H9 (cell line): ENCODE measurements at regions not wholly inside any gene's neighbourhood (a gene's known extent, or its start where the extent isn't known, plus 50 kb on each side); places are given as distances from the start of the nearest gene placed in this dataset.

Experiments
- DNase-seq: peaks from one replicate; pipeline ENCODE4 v3.0.0-alpha.2; 2017
- H2AFZ ChIP-seq: one replicate; pipeline ENCODE4 v1.6.1; 2013; ENCODE audit warnings: mild to moderate bottlenecking, low read length, control low read depth, moderate library complexity
- H2AK5ac ChIP-seq: 2 replicates; pipeline ENCODE4 v1.6.1; 2013; ENCODE audit warnings: low read length, control low read depth, mixed read lengths; ENCODE audit not compliant: insufficient read length
- H2BK120ac ChIP-seq: one replicate; pipeline ENCODE4 v1.6.1; 2013; ENCODE audit warnings: low read depth, mild to moderate bottlenecking, low read length, control low read depth, inconsistent platforms; ENCODE audit not compliant: poor library complexity, severe bottlenecking
- H2BK12ac ChIP-seq: 2 replicates; pipeline ENCODE4 v1.6.1; 2013; ENCODE audit warnings: low read length, control low read depth, mixed read lengths, low read depth; ENCODE audit not compliant: insufficient read length
- H2BK15ac ChIP-seq: 2 replicates; pipeline ENCODE4 v1.6.1; 2013; ENCODE audit warnings: low read depth, low read length, control low read depth
- H2BK20ac ChIP-seq: one replicate; pipeline ENCODE4 v1.6.1; 2013; ENCODE audit warnings: low read depth, mild to moderate bottlenecking, low read length, control low read depth, inconsistent platforms; ENCODE audit not compliant: poor library complexity, severe bottlenecking
- H2BK5ac ChIP-seq: 2 replicates; pipeline ENCODE4 v1.6.1; 2013; ENCODE audit warnings: low read length, control low read depth, mixed read lengths; ENCODE audit not compliant: insufficient read length
- H3K14ac ChIP-seq: 2 replicates; pipeline ENCODE4 v1.6.1; 2013; ENCODE audit warnings: low read length, control low read depth; ENCODE audit not compliant: insufficient read depth
- H3K18ac ChIP-seq: 2 replicates; pipeline ENCODE4 v1.6.1; 2013; ENCODE audit warnings: low read depth, mild to moderate bottlenecking, mixed read lengths, low read length, control low read depth; ENCODE audit not compliant: insufficient read length
- H3K23ac ChIP-seq: 2 replicates; pipeline ENCODE4 v1.6.1; 2013; ENCODE audit warnings: low read length, control low read depth, mixed read lengths, low read depth; ENCODE audit not compliant: insufficient read length
- H3K23me2 ChIP-seq: 2 replicates; pipeline ENCODE4 v1.6.1; 2013; ENCODE audit warnings: low read depth, mild to moderate bottlenecking, mixed read lengths, low read length, control low read depth; ENCODE audit not compliant: insufficient read length, poor library complexity, severe bottlenecking
- H3K27ac ChIP-seq: 2 replicates; pipeline ENCODE4 v1.5.1; 2013; ENCODE audit warnings: low read length, control low read depth, mixed read lengths, low read depth; ENCODE audit not compliant: insufficient read length
- H3K27me3 ChIP-seq: 2 replicates; pipeline ENCODE4 v1.6.1; 2013; ENCODE audit warnings: low read length, control low read depth, inconsistent platforms; ENCODE audit not compliant: insufficient read depth
- H3K4ac ChIP-seq: 2 replicates; pipeline ENCODE4 v1.6.1; 2013; ENCODE audit warnings: low read depth, mild to moderate bottlenecking, control low read depth, inconsistent platforms, low read length, moderate library complexity
- H3K4me1 ChIP-seq: 2 replicates; pipeline ENCODE4 v1.6.1; 2013; ENCODE audit warnings: low read length, control low read depth, inconsistent platforms; ENCODE audit not compliant: insufficient read depth
- H3K4me2 ChIP-seq: 2 replicates; pipeline ENCODE4 v1.6.1; 2013; ENCODE audit warnings: low read length, control low read depth, mixed read lengths; ENCODE audit not compliant: insufficient read length, insufficient read depth
- H3K56ac ChIP-seq: 2 replicates; pipeline ENCODE4 v1.6.1; 2013; ENCODE audit warnings: low read depth, mild to moderate bottlenecking, mixed read lengths, low read length, control low read depth; ENCODE audit not compliant: insufficient read length
- H3K79me1 ChIP-seq: 2 replicates; pipeline ENCODE4 v1.6.1; 2013; ENCODE audit warnings: low read depth, mild to moderate bottlenecking, moderate library complexity, low read length, control low read depth, inconsistent platforms; ENCODE audit not compliant: insufficient read depth, poor library complexity, severe bottlenecking
- H3K79me2 ChIP-seq: 2 replicates; pipeline ENCODE4 v1.6.1; 2013; ENCODE audit warnings: low read length, control low read depth, inconsistent platforms; ENCODE audit not compliant: insufficient read depth
- H3K9ac ChIP-seq: 2 replicates; pipeline ENCODE4 v1.6.1; 2013; ENCODE audit warnings: low read length, control low read depth, mixed read lengths; ENCODE audit not compliant: insufficient read length; ENCODE audit errors: extremely low read depth
- H3K9me3 ChIP-seq: one replicate; pipeline ENCODE4 v1.6.1; 2013; ENCODE audit warnings: low read depth, low read length, inconsistent platforms; ENCODE audit not compliant: control insufficient read depth
- H3T11ph ChIP-seq: one replicate; pipeline ENCODE4 v1.6.1; 2013; ENCODE audit warnings: mild to moderate bottlenecking, low read length, control low read depth, inconsistent platforms
- H4K20me1 ChIP-seq: one replicate; pipeline ENCODE4 v1.6.1; 2013; ENCODE audit not compliant: control insufficient read depth, insufficient read length, insufficient read depth
- H4K5ac ChIP-seq: 2 replicates; pipeline ENCODE4 v1.6.1; 2013; ENCODE audit warnings: low read depth, mild to moderate bottlenecking, mixed read lengths, low read length, control low read depth; ENCODE audit not compliant: insufficient read length
- H4K8ac ChIP-seq: replicated peaks from 2 replicates; pipeline ENCODE4 v1.6.1; 2013; ENCODE audit warnings: low read length, control low read depth, mixed read lengths, low read depth; ENCODE audit not compliant: insufficient read length
- H4K91ac ChIP-seq: 2 replicates; pipeline ENCODE4 v1.6.1; 2013; ENCODE audit warnings: low read depth, mild to moderate bottlenecking, moderate library complexity, mixed read lengths, low read length, control low read depth; ENCODE audit not compliant: insufficient read length
- H3K27ac Mint-ChIP-seq, 3 experiments: 2 replicates in 2 of 3; 3 replicates in 1 of 3; pipeline ENCODE4 v1.8.0; 2020 to 2021; ENCODE audit warnings: mixed read lengths in 3 of 3, mild to moderate bottlenecking in 1 of 3, moderate library complexity in 1 of 3
- H3K27me3 Mint-ChIP-seq: 2 replicates; pipeline ENCODE4 v1.8.0; 2021; ENCODE audit warnings: low read depth, mild to moderate bottlenecking, moderate library complexity, mixed read lengths
- H3K36me3 Mint-ChIP-seq, 3 experiments: 2 replicates in 2 of 3; 3 replicates in 1 of 3; pipeline ENCODE4 v1.8.0; 2020 to 2021; ENCODE audit warnings: low read depth in 3 of 3, mixed read lengths in 3 of 3; ENCODE audit not compliant: insufficient read depth in 1 of 3
- H3K4me1 Mint-ChIP-seq, 2 experiments: 2 replicates each; pipeline ENCODE4 v1.8.0; 2020; ENCODE audit warnings: mixed read lengths in 2 of 2
- H3K4me3 Mint-ChIP-seq, 2 experiments: 2 replicates in 1 of 2; 3 replicates in 1 of 2; pipeline ENCODE4 v1.8.0; 2020 to 2021; ENCODE audit warnings: mild to moderate bottlenecking in 2 of 2, mixed read lengths in 2 of 2, moderate library complexity in 1 of 2
- H3K9me3 Mint-ChIP-seq, 2 experiments: 2 replicates in 1 of 2; 3 replicates in 1 of 2; pipeline ENCODE4 v1.8.0; 2020; ENCODE audit warnings: mild to moderate bottlenecking in 2 of 2, mixed read lengths in 2 of 2, moderate library complexity in 1 of 2
- WGBS: extraction: QIAGEN DNeasy Blood & Tissue Kit; methylation state at CpG from one replicate; pipeline ENCODE4 v1.1.7; 2013; ENCODE audit warnings: missing lambda C conversion rate, low lambda C conversion rate, mixed read lengths; ENCODE audit not compliant: insufficient read length; ENCODE audit errors: extremely low coverage; 5-methylcytosine and 5-hydroxymethylcytosine counted together
- TF ChIP-seq, protein P1 (sequence below): fragments of 200-600 bp; sonication (generic); conservative IDR thresholded peaks from 3 replicates; pipeline ENCODE4 v1.8.0; 2021; ENCODE audit warnings: antibody characterized with exemption, mild to moderate bottlenecking

DNA sequence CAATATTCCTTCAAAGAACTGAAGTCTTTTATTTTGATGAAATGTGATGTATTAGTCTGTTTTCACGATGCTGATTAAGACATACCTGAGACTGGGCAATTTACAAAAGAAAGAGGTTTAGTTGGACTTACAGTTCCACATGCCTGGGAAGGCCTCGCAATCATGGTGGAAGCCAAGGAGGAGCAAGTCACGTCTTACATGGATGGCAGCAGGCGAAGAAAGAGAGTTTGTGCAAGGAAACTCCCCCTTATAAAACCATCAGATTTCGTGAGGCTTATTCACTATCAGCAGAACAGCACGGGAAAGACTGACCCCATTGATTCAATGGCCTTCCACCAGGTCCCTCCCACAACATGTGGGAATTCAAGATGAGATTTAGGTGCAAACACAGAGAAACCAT lies 750.3 kb upstream of the KCND2 start:
- Mint-ChIP-seq H3K4me3 (no peak overlapping the region), H3K27me3 (no peaks in the 10 kb centered on the region), H3K27ac (no peak overlapping the region), H3K4me1 (no peaks in the 10 kb centered on the region), H3K36me3 (peaks cover 0 to 20% (median 4%) of the 10 kb centered on the region in 3 experiments; a peak in 4 of 7 replicates), H3K9me3 (peaks cover 4 to 17% of the 10 kb centered on the region in 2 experiments; a peak in 4 of 5 replicates)
- Histone ChIP-seq H3T11ph (no peak overlapping the region), H3K27me3 (no peaks in the 10 kb centered on the region), H4K5ac (no peak overlapping the region), H2BK12ac (no peak overlapping the region), H2BK15ac (no peak overlapping the region), H2BK20ac (no peak overlapping the region), H3K23me2 (no peaks in the 10 kb centered on the region), H3K9me3 (no peaks in the 10 kb centered on the region), H3K23ac (no peak overlapping the region), H2AFZ (no peak overlapping the region), H3K79me2 (no peaks in the 10 kb centered on the region), H2AK5ac (no peak overlapping the region), H4K20me1 (no peaks in the 10 kb centered on the region), H4K91ac (no peak overlapping the region), H2BK120ac (no peak overlapping the region), H3K4me2 (no peak overlapping the region), H4K8ac (no peak overlapping the region), H3K27ac (no peak overlapping the region), H2BK5ac (no peak overlapping the region), H3K4me1 (no peaks in the 10 kb centered on the region), H3K79me1 (no peaks in the 10 kb centered on the region), H3K9ac (no peak overlapping the region), H3K56ac (no peak overlapping the region), H3K18ac (no peak overlapping the region), H3K14ac (no peak overlapping the region), H3K4ac (no peak overlapping the region)
- TF ChIP-seq, protein P1, sequence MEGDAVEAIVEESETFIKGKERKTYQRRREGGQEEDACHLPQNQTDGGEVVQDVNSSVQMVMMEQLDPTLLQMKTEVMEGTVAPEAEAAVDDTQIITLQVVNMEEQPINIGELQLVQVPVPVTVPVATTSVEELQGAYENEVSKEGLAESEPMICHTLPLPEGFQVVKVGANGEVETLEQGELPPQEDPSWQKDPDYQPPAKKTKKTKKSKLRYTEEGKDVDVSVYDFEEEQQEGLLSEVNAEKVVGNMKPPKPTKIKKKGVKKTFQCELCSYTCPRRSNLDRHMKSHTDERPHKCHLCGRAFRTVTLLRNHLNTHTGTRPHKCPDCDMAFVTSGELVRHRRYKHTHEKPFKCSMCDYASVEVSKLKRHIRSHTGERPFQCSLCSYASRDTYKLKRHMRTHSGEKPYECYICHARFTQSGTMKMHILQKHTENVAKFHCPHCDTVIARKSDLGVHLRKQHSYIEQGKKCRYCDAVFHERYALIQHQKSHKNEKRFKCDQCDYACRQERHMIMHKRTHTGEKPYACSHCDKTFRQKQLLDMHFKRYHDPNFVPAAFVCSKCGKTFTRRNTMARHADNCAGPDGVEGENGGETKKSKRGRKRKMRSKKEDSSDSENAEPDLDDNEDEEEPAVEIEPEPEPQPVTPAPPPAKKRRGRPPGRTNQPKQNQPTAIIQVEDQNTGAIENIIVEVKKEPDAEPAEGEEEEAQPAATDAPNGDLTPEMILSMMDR, result no peak
- whole genome bisulfite sequencing, result no CpG with 5 or more reads among the region's 6 CpGs
- no peak for DNase-seq
